Fibroblast of gingiva (primary cell): ENCODE measurements at regions not wholly inside any gene's neighbourhood (a gene's known extent, or its start where the extent isn't known, plus 50 kb on each side); places are given as distances from the start of the nearest gene placed in this dataset.
"Not testable (repeated sequence)": the region's sequence is repeated elsewhere in the genome, so short reads cannot be mapped to it uniquely, and the experiment has no call there.

Source experiments
- DNase-seq: peaks from one replicate; pipeline ENCODE4 v3.0.0-alpha.2; 2011; ENCODE audit warnings: low read depth

DNA sequence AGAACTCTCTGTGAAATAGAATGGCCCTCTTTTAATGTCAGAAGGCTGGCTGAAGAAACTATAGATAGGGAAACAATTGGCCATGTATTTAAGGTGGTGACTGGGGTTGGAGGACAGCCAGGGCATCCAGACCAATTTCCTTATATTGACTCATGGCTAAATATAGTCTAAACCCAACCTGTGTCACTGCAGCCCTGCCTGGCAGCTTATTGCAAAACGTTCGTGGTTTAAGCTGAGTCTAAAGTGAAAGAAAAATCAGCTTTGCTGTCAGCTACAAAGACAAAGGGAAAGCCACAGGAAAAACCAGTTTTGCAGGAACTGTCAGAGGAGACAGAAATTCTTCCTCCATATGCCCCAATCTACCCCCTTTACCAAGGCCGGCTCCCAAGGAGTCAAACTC, 902.8 kb upstream of the NDST4 start:
- no peak for DNase-seq

DNA sequence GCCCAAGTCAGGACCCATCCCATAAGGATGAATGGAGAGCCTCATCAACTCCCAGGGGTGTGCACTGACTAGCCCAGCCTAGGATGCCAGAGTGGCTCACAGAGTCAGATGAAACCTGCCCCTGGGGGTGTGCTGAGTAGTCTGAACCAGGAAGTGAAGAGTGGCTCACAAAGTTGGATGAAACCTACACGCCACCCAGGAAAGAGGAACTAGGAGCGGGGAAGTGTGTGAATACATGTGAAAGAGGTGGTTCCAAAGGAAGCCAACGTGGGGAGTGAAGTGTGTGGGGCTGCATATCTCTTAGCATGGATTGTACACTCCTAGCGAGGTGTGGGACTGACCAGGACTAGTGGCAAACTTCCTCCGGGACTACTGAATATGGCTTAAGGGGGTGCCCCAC, 902.1 kb upstream of the NDST4 start:
- no peak for DNase-seq

DNA sequence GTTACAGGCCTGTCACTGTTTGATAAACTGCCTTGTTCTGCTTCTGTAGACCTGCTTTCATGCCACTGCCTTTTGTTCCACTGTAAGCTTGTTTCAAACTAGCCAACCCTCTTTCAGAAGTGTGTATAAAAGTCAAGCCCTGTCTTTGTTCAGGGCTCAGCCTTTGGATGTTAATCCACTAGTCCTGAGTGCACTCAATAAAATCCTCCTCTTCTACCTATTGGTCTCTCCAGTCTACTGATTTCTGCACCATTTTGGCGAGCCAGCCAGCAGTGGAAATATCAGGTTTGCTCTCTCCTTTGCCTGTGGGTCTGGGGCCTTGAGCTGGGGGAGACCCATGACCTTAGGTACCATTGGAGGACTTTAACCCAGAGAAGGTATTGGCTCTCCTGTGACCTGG, 901.6 kb upstream of the NDST4 start:
- DNase-seq = no peak

DNA sequence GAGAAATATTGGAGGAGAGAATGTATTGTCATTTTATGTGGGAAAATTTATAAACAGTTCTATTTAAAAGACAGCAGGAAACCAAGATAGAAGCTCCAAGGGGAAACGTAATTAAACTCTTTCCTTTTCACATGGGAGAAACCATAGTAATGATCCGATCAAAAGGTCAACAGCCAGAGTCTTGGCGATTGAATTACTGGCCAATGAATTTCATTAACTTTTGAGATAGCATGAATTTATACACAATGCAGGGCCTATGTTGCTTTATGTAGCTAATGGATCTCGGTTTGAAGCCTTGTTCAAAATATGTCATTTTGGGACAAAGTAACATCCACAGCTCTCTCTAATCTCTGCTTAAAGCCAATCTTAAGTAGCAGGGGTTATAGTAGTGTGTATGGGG, 897.5 kb upstream of the NDST4 start:
- DNase-seq = no peak

DNA sequence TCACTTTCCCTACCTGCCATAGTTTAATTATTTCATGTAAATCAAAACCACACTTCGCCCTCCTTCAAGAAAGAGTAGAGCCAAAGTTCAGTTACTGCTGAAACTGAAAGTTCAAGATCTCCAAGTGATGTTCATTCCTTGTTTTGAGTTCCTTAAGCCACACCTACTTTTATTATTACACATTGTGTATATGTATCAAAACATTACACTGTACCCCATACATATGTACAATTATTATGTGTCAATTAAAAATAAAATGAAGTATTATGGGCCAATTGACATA, 892.3 kb upstream of the NDST4 start:
- no peak for DNase-seq

DNA sequence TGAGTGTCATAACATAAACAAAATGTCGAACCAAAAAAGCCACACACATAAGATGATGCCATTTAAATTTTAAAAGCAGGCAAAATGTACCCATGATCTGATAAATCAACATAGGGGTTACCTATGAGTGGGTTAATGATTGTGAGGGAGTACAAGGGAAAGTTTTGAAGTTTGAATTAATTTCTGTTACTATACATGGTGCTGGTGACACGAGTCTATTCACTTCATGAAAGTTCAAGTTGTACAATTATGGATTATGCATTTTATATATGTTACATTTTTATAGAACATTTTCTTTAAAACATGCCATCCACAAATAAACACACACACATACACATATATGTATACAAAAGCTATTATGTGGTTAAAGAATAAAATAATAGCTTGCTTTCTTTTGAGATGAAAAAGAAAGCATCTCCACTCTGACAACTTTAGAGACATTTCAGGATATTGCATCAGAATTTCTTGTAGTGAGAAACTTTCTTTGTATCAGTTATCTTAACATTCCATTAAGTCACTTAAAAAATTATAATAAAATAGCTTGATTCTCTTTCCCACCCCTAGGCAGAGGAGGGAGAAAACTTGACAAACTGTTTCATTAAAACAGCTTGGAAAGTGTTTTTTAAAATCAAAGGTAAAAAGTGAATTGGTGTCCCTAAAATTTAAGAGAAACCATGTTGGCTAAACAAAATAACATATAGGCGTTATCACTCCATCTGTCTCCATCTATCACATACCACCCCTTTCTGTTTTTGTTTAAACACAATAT, 891.8 kb upstream of the NDST4 start:
- DNase-seq = no peak

DNA sequence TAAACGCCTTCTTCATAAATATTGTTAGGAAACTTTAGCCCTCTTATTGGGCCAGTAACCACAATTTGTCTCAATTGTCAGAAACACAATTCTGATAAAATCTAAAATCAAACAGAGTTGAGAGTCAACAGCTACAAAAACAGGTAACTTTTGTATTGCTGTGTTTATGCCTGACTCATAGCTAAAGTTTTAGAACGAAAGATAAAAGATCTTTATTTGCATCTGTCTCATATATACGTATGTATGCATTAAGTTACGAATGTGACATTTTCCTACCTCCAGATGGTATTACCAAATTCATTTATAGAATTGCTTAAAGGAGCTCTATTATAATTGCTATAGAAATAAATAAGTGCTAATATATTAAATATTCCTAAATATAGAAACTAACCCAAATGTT, 887.9 kb upstream of the NDST4 start:
- no peak for DNase-seq

DNA sequence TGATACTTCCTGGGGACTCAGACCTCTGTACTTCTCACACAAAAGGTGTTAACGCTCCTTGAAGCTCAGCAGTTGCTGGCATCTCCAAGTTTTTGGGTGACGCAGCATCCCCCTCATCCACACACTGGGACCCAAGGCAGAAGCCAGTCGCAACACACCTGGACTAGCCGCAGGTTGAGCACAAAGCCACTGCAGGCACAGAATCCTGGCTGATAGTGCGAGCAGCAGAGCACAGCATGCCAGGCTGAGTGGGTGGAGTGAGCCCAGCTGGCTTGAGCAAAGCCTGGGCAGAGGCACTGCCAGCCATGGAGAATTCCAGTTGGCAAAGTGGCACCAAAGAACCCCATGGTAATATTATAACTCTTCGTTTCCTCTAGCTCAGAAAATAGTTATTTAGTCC, 873.2 kb upstream of the NDST4 start:
- DNase-seq = no peak

DNA sequence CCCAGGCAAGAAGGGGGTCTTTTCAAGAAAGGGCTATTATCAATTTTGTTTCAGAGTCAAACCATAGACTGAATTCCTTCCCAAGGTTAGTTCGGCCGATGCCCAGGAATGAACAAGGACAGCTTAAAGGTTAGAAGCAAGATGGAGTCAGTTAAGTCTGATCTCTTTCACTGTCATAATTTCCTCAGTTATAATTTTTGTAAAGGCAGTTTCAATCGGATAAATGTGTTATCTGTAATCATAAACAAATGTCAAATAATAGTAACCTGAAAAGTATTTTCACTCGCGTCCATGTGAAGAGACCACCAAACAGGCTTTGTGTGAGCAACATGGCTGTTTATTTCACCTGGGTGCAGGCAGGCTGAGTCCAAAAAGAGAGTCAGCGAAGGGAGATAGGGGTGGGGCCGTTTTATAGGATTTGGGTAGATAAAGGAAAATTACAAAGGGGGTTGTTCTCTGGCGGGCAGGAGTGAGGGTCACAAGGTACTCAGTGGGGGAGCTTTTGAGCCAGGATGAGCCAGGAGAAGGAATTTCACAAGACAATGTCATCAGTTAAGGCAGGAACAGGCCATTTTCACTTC, 862.1 kb upstream of the NDST4 start:
- DNase-seq = not testable (repeated sequence)

DNA sequence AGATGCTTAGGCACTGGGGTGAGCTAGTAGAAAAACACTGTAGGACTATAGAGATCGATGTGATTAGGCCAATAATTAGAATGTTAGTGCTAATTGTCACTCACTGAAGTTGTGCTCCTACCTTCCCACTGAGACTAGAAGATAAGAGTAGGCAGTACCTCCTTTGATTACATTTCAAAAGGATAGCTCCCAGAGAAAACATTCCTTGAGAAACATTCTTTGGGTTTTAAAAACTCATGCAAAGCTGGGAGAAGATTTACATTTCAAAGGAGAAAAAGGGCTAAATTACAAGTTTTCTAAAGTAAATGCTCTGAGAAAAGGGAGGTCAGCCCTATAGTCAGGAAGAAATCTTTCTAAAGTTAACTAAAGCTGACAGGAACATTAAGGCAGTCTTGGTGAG, 860.3 kb upstream of the NDST4 start:
- DNase-seq = no peak

DNA sequence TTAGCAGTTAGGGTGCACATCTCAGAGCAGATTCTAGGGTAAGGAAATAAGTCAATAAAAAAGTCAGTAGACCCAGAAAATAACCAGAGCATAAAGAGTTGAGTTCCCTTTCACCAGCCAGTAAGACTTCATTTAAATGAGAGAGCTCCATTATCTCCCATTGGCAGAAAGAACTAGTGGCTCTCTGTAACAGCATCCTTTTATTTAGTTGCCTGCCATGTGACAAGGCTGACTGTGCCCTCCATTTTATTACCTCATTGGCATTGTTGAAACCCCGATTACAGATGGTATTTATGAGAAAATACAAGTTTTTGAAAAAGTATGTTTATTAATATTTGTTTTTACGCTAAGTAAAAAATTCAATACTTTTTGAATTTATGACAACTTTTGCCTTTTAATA, 859.5 kb upstream of the NDST4 start:
- DNase-seq = no peak

DNA sequence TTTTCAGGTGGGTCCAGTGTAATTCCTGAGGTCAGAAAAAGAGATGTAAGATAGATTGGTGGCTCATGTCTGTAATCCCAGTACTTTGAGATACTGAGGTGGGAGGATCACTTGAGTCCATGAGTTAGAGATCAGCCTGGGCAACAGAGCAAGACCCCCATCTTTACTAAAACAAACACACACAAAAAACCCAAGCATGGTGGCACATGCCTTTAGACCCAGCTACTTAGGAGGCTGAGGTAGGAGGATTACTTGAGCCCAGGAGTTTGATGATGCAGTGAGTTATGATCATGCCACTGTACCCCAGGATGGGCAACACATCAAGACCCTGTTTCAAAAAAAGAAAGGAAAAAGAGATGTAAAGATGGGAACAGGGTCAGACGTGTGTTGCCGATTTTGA, 857.4 kb upstream of the NDST4 start:
- DNase-seq = no peak

DNA sequence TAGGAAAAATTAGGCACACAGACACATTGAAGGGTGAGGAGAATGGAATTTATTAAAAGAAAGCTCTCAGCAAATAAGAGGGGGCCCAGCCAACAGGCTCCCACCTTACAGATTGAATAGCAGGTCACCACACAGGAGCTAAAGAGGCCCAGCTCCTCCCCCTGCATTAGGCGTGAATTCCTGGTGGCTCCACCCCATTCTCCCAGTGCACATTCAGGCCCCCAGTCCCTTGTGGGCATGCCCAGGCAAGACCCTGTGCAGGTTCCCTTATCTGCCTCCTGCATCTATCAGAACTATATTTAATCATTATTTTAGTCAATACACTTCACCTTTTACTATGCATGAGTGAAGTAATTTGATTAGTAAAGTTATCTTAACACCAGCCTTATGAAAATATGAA, 856.3 kb upstream of the NDST4 start:
- no peak for DNase-seq

DNA sequence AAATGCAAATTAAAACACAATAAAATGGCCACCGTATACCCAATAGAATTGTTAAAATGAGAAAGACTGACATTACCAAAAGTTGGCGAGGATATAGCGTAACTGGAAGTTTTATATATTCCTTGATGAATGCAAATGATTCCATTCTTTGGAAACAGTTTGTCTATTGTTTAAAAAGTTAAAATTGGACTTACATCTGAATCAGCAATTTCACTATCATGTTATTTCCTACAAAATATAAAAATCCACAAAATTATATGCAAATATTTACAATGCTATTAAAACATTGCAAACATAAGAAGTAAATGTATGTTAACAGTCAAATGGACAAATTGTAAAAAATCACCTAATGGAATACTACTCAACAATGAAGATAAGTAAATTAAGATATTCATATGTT, 852.2 kb upstream of the NDST4 start:
- DNase-seq = no peak

DNA sequence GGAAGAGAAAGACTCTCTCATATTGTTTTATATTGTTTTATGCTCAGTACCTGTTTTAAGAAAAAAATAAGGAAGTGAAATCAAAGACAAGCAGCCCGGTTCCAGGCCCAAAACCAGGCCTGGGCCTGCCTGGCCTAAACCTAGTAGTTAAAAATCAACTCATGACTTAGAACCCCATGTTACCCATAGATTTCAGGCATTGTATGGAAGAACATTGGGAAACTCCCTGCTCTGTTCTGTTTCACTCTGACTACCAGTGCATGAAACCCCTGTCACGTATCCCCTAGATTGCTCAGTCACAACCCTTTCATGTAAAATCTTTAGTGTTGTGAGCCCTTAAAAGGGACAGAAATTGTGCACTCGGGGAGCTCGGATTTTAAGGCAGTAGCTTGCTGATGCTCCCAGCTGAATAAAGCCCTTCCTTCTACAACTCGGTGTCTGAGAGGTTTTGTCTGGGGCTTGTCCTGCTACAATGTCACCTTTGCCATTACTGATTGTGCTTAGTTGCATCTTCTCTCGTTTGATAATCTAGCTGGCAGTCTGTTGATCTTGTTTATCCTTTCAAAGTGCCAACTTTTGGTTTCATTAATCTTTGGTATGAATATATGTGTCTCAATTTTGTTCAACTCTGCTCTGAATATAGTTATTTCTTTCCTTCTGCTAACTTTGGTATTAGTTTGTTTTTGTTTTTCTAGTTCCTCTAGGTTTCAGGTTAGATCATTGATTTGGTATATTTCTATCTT, 842.8 kb upstream of the NDST4 start:
- not testable (repeated sequence) for DNase-seq

DNA sequence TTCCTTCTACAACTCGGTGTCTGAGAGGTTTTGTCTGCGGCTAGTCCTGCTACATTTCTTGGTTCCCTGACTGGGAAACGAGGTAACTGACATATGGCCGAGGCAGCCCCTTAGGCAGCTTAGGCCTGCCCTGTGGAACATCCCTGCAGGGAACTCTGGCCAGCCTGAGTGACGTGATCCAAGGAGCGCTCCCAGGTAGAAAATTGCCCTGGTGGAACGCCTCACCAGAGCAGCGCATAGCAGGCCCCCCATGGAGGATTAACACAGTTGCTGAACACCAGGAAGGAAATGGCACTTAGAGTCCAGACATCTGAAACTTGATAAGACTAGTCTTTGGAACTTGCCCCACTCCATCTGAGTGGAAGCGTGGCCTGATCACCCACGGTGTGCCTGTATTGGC, 837.4 kb upstream of the NDST4 start:
- no peak for DNase-seq

DNA sequence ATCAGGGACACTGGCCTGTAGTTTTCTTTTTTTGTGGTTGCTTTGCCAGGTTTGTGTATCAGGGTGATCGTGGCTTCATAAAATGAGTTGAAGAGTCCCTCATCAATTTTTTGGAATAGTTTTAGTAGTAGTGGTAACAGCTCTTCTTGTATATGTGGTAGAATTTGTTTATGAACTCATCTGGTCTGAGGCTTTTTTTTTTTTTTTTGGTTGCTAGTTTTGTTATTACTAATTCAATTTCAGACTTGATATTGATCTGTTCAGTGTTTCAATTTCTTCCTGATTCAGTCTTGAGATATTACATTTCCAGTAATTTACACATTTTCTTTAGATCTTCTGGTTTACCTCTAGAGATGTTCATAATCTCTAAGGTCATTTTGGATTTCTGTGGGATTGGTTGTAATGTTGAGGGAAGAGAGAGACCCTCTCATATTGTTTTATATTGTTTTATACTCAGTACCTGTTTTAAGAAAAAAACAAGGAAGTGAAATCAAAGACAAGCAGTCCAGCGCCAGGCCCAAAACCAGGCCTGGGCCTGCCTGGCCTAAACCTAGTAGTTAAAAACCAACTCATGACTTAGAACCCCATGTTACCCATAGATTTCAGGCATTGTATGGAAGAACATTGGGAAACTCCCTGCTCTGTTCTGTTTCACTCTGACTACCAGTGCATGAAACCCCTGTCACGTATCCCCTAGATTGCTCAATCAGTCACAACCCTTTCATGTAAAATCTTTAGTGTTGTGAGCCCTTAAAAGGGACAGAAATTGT, 836.7 kb upstream of the NDST4 start:
- not testable (repeated sequence) for DNase-seq

DNA sequence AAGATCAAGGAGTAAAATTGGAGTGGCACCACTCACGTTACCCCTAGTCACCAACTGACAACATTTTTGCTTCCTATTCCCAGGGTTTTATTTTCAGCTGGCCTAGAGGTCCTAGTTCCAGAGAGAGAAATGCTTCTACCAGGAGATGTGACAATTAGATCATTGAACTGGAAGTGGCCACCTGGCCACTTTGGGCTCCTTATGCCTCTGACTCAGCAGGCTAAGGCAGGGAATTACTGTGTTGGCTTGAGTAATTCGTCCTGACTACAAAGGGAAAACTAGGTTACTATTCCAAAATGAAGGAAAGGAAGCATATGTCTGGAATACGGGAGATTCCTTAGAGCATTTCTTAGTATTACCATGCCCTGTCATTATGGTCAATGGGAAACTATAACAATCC, 831.6 kb upstream of the NDST4 start:
- no peak for DNase-seq

DNA sequence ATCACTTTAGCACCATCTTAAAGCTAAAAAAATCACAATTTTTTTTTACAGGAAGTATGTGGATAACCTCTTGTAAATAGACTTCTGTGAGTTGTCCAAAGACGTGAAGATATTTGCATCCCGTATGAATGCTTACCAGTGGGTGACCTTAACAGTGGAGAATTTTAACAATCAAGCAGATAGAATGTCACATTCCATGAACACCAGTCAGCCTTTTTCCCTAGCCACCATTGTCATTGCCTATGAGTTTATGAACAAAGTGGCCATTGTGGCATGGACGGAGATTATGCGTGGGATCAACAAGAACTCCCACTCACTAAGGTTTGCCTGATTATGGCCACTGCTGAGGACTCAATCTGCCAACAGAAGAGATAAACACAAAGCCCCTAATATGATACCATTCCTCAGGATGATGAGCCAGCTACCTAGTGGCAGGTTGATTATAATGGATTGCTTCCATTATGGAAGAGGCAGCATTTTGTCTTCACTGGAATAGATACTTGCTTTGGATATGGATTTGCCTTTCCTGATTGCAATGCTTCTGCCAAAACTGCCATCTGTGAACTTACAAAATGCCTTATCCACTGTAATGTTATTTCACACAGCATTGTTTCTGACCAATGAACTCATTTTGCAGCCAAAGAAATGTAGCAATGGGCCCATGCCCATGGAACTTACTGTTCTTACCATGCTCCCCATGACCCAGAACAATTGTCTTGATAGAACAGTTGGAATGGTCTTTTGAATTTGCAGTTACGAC, 830.9 kb upstream of the NDST4 start:
- no peak for DNase-seq

DNA sequence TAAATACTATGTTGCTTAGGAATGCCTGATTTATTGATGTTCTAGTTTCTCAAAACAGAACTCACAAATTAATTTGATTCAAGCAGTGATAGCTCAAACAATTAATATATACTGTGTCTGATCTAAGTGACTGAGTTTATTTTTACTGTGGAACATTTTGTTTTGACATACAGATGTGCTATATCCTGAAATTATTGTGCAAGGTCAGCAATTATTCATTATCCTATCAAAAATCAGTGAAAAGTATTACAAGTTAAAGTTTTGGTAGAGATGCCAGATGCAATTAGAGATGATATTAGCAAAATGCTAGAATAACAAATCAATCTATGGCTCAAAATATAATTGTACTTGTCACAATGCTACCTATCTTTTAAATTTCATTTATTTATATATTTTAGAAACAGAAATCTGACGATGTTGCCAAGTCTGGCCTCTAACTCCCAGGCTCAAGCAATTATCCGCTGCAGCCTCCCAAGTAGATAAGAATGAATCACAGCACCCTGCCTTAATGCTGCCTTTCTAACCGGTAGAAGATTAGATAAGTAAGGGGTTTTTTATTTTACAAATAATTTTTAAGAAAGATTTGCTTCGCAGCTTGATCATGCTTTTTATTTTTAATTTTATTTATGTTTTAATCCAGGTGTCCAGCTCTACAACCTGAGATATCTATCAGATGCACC, 825.5 kb upstream of the NDST4 start:
- DNase-seq = no peak

DNA sequence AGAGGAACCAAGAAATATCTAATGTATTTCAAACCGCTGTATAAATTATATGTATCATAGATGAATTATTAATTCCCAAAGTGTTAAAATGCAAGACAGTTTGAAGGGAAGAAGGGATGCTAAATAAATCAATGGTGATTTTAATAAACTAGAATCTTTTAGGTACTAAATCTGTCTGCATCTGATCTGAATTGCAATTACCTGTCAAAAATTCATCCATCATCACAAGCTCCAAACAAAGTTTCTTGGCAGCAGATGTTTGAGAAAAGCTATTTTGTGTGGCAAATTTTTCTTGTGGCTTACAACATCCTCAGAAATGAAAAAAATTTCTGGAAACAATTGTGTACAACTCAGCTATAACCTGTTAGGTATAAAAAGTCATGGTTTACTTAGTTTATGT, 816.0 kb upstream of the NDST4 start:
- DNase-seq = no peak

DNA sequence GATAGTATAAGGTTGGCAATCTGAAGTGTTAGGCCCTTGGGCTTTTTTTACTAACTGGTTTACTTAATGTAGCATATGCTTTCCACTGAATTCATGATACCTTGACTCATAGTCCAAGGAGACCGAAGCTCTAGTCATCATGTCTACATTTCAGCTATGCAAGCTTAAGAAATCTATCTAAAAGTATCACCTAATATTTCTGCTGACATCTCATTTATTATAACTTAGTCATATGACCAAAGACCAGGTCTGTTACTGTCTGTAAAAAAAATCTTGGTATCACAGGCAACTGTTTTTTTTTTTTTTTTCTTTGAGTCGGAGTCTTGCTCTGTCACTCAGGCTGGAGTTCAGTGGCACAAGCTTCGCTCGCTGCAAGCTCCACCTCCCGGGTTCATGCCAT, 814.0 kb upstream of the NDST4 start:
- DNase-seq = no peak
